ENCODE measurements at regions not wholly inside any gene's neighbourhood (a gene's known extent, or its start where the extent isn't known, plus 50 kb on each side); places are given as distances from the start of the nearest gene placed in this dataset.

- ATAC-seq (no peak), DNase-seq (no peak)
- intact Hi-C loops (cut with DNase I), result no loop called here
- 44 to 56% (median 48%) methylated on average over 3 of the region's 3 CpGs for WGBS, 3 donors
- Histone ChIP-seq H3K4me3 (no peak overlapping the region), H3K27ac (no peak overlapping the region), H3K4me1 (no peaks in the 10 kb centered on the region), H3K36me3 (ENCODE audit: insufficient read depth in 1 of 2, low read depth in 1 of 2) (no peaks in the 10 kb centered on the region), H3K27me3 (ENCODE audit: insufficient read depth in 3 of 3, low read length in 2 of 3) (no peaks in the 10 kb centered on the region), H3K9me3 (no peaks in the 10 kb centered on the region)
- no peak for TF ChIP-seq CTCF (IDR thresholded peaks at IDR 0.05)
Measured at GRCh38 chr3:163622384-163622783, 1455.9 kb downstream of the SI start.

- no peaks in the 10 kb centered on the region for H3K36me3 ChIP-seq (ENCODE audit: insufficient read depth in 1 of 2, low read depth in 1 of 2)
- ATAC-seq, result no peak
- intact Hi-C loops (cut with DNase I), result no loop called here
- no peaks in the 10 kb centered on the region for H3K4me1 ChIP-seq
- no peaks in the 10 kb centered on the region for H3K27me3 ChIP-seq (ENCODE audit: insufficient read depth in 3 of 3, low read length in 2 of 3)
- H3K4me3 ChIP-seq, result no peak overlapping the region
- DNase-seq, result no peak
- no peaks in the 10 kb centered on the region for H3K9me3 ChIP-seq
- TF ChIP-seq CTCF (IDR thresholded peaks at IDR 0.05), result no peak
- H3K27ac ChIP-seq, result no peak overlapping the region
Measured at GRCh38 chr3:163614886-163615285, 1463.4 kb downstream of the SI start.

- ATAC-seq (no peak), DNase-seq (no peak)
- Histone ChIP-seq H3K27me3 (ENCODE audit: insufficient read depth in 3 of 3, low read length in 2 of 3) (no peaks in the 10 kb centered on the region), H3K4me1 (no peaks in the 10 kb centered on the region), H3K4me3 (no peak overlapping the region), H3K27ac (no peak overlapping the region), H3K9me3 (no peaks in the 10 kb centered on the region), H3K36me3 (ENCODE audit: insufficient read depth in 1 of 2, low read depth in 1 of 2) (no peaks in the 10 kb centered on the region)
- TF ChIP-seq CTCF (IDR thresholded peaks at IDR 0.05), result no peak
- WGBS, 3 donors, result 86 to 94% (median 90%) methylated on average over 1 of the region's 1 CpG
- intact Hi-C loops (cut with DNase I), result no loop called here
Measured at GRCh38 chr3:163605915-163606314, 1472.4 kb downstream of the SI start.

GRCh38 chr3:163601426-163601825 lies 1476.9 kb downstream of the SI start:
- H3K4me1 ChIP-seq, result no peaks in the 10 kb centered on the region
- H3K36me3 ChIP-seq (ENCODE audit: insufficient read depth in 1 of 2, low read depth in 1 of 2), result no peaks in the 10 kb centered on the region
- DNase-seq (no peak), ATAC-seq (no peak)
- no peak for TF ChIP-seq CTCF (IDR thresholded peaks at IDR 0.05)
- H3K27ac ChIP-seq, result no peak overlapping the region
- WGBS, 3 donors, result 78 to 88% (median 79%) methylated on average over 1 of the region's 1 CpG
- no peaks in the 10 kb centered on the region for H3K9me3 ChIP-seq
- no peaks in the 10 kb centered on the region for H3K27me3 ChIP-seq (ENCODE audit: insufficient read depth in 3 of 3, low read length in 2 of 3)
- intact Hi-C loops (cut with DNase I), result no loop called here
- H3K4me3 ChIP-seq, result no peak overlapping the region

- TF ChIP-seq CTCF (IDR thresholded peaks at IDR 0.05), result no peak
- DNase-seq (no peak), ATAC-seq (no peak)
- WGBS, 3 donors, result 93 to 95% (median 94%) methylated on average over 2 of the region's 2 CpGs
- no peaks in the 10 kb centered on the region for H3K9me3 ChIP-seq
- no peaks in the 10 kb centered on the region for H3K27me3 ChIP-seq (ENCODE audit: insufficient read depth in 3 of 3, low read length in 2 of 3)
- no peaks in the 10 kb centered on the region for H3K36me3 ChIP-seq (ENCODE audit: insufficient read depth in 1 of 2, low read depth in 1 of 2)
- H3K4me1 ChIP-seq, result no peaks in the 10 kb centered on the region
- H3K4me3 ChIP-seq, result no peak overlapping the region
- no peak overlapping the region for H3K27ac ChIP-seq
- intact Hi-C loops (cut with DNase I), result no loop called here
Measured at GRCh38 chr3:163587342-163587741, 1491.0 kb downstream of the SI start.

Data from psoas muscle (tissue), 7 donors.